NCI-H187 (cell line): ENCODE measurements at regions not wholly inside any gene's neighbourhood (a gene's known extent, or its start where the extent isn't known, plus 50 kb on each side); places are given as distances from the start of the nearest gene placed in this dataset.
"Not testable (repeated sequence)": the region's sequence is repeated elsewhere in the genome, so short reads cannot be mapped to it uniquely, and the experiment has no call there.

ENCODE experiments used
- DNase-seq, 2 experiments: peaks; one replicate each; lab custom pipeline; 2025; lab: John Stamatoyannopoulos, UW

- no peak for DNase-seq
Measured at GRCh38 chr4:178165251-178165950, 723.2 kb upstream of the AGA start.

- DNase-seq = no peak
Measured at GRCh38 chr4:178165951-178166308, 723.7 kb upstream of the AGA start.

- DNase-seq = no peak
Measured at GRCh38 chr4:178173771-178174170, 731.5 kb upstream of the AGA start.

GRCh38 chr4:178174756-178175155 is 732.5 kb upstream of the AGA start:
- DNase-seq = no peak

GRCh38 chr4:178185517-178185916 is 743.3 kb upstream of the AGA start:
- no peak for DNase-seq

- no peak for DNase-seq
Measured at GRCh38 chr4:178192611-178193010, 750.4 kb upstream of the AGA start.

- DNase-seq = no peak
Measured at GRCh38 chr4:178196751-178197374, 754.6 kb upstream of the AGA start.

- DNase-seq = no peak
Measured at GRCh38 chr4:178198691-178199090, 756.5 kb upstream of the AGA start.

- DNase-seq = no peak
Measured at GRCh38 chr4:178202422-178202821, 760.2 kb upstream of the AGA start.

GRCh38 chr4:178205826-178206225 is 763.6 kb upstream of the AGA start:
- DNase-seq = no peak

- DNase-seq = no peak
Measured at GRCh38 chr4:178215309-178215708, 773.1 kb upstream of the AGA start.

GRCh38 chr4:178215763-178216162 is 773.5 kb upstream of the AGA start:
- DNase-seq = no peak

GRCh38 chr4:178226421-178226820 is 784.2 kb upstream of the AGA start:
- DNase-seq = not testable (repeated sequence)

GRCh38 chr4:178233906-178234305 is 791.7 kb upstream of the AGA start:
- no peak for DNase-seq

GRCh38 chr4:178240891-178241290 is 798.7 kb upstream of the AGA start:
- no peak for DNase-seq

GRCh38 chr4:178241601-178242118 is 799.4 kb upstream of the AGA start:
- DNase-seq = no peak

GRCh38 chr4:178242655-178243054 is 800.4 kb upstream of the AGA start:
- DNase-seq = no peak

GRCh38 chr4:178244785-178245184 is 802.5 kb upstream of the AGA start:
- no peak for DNase-seq

- DNase-seq = no peak
Measured at GRCh38 chr4:178255172-178255571, 812.9 kb upstream of the AGA start.

GRCh38 chr4:178258603-178259002 is 816.4 kb upstream of the AGA start:
- no peak for DNase-seq

- no peak for DNase-seq
Measured at GRCh38 chr4:178259566-178259965, 817.3 kb upstream of the AGA start.

- DNase-seq = no peak
Measured at GRCh38 chr4:178264001-178264400, 821.8 kb upstream of the AGA start.

GRCh38 chr4:178271386-178271785 is 829.1 kb upstream of the AGA start:
- no peak for DNase-seq

- no peak for DNase-seq
Measured at GRCh38 chr4:178273168-178273567, 830.9 kb upstream of the AGA start.
